H9 (cell line): ENCODE measurements at regions not wholly inside any gene's neighbourhood (a gene's known extent, or its start where the extent isn't known, plus 50 kb on each side); places are given as distances from the start of the nearest gene placed in this dataset.

Experiments
- DNase-seq: peaks from one replicate; pipeline ENCODE4 v3.0.0-alpha.2; 2017
- H2AFZ ChIP-seq: one replicate; pipeline ENCODE4 v1.6.1; 2013; ENCODE audit warnings: mild to moderate bottlenecking, low read length, control low read depth, moderate library complexity
- H2AK5ac ChIP-seq: 2 replicates; pipeline ENCODE4 v1.6.1; 2013; ENCODE audit warnings: low read length, control low read depth, mixed read lengths; ENCODE audit not compliant: insufficient read length
- H2BK120ac ChIP-seq: one replicate; pipeline ENCODE4 v1.6.1; 2013; ENCODE audit warnings: low read depth, mild to moderate bottlenecking, low read length, control low read depth, inconsistent platforms; ENCODE audit not compliant: poor library complexity, severe bottlenecking
- H2BK12ac ChIP-seq: 2 replicates; pipeline ENCODE4 v1.6.1; 2013; ENCODE audit warnings: low read length, control low read depth, mixed read lengths, low read depth; ENCODE audit not compliant: insufficient read length
- H2BK15ac ChIP-seq: 2 replicates; pipeline ENCODE4 v1.6.1; 2013; ENCODE audit warnings: low read depth, low read length, control low read depth
- H2BK20ac ChIP-seq: one replicate; pipeline ENCODE4 v1.6.1; 2013; ENCODE audit warnings: low read depth, mild to moderate bottlenecking, low read length, control low read depth, inconsistent platforms; ENCODE audit not compliant: poor library complexity, severe bottlenecking
- H2BK5ac ChIP-seq: 2 replicates; pipeline ENCODE4 v1.6.1; 2013; ENCODE audit warnings: low read length, control low read depth, mixed read lengths; ENCODE audit not compliant: insufficient read length
- H3K14ac ChIP-seq: 2 replicates; pipeline ENCODE4 v1.6.1; 2013; ENCODE audit warnings: low read length, control low read depth; ENCODE audit not compliant: insufficient read depth
- H3K18ac ChIP-seq: 2 replicates; pipeline ENCODE4 v1.6.1; 2013; ENCODE audit warnings: low read depth, mild to moderate bottlenecking, mixed read lengths, low read length, control low read depth; ENCODE audit not compliant: insufficient read length
- H3K23ac ChIP-seq: 2 replicates; pipeline ENCODE4 v1.6.1; 2013; ENCODE audit warnings: low read length, control low read depth, mixed read lengths, low read depth; ENCODE audit not compliant: insufficient read length
- H3K23me2 ChIP-seq: 2 replicates; pipeline ENCODE4 v1.6.1; 2013; ENCODE audit warnings: low read depth, mild to moderate bottlenecking, mixed read lengths, low read length, control low read depth; ENCODE audit not compliant: insufficient read length, poor library complexity, severe bottlenecking
- H3K27ac ChIP-seq: 2 replicates; pipeline ENCODE4 v1.5.1; 2013; ENCODE audit warnings: low read length, control low read depth, mixed read lengths, low read depth; ENCODE audit not compliant: insufficient read length
- H3K27me3 ChIP-seq: 2 replicates; pipeline ENCODE4 v1.6.1; 2013; ENCODE audit warnings: low read length, control low read depth, inconsistent platforms; ENCODE audit not compliant: insufficient read depth
- H3K4ac ChIP-seq: 2 replicates; pipeline ENCODE4 v1.6.1; 2013; ENCODE audit warnings: low read depth, mild to moderate bottlenecking, control low read depth, inconsistent platforms, low read length, moderate library complexity
- H3K4me1 ChIP-seq: 2 replicates; pipeline ENCODE4 v1.6.1; 2013; ENCODE audit warnings: low read length, control low read depth, inconsistent platforms; ENCODE audit not compliant: insufficient read depth
- H3K4me2 ChIP-seq: 2 replicates; pipeline ENCODE4 v1.6.1; 2013; ENCODE audit warnings: low read length, control low read depth, mixed read lengths; ENCODE audit not compliant: insufficient read length, insufficient read depth
- H3K56ac ChIP-seq: 2 replicates; pipeline ENCODE4 v1.6.1; 2013; ENCODE audit warnings: low read depth, mild to moderate bottlenecking, mixed read lengths, low read length, control low read depth; ENCODE audit not compliant: insufficient read length
- H3K79me1 ChIP-seq: 2 replicates; pipeline ENCODE4 v1.6.1; 2013; ENCODE audit warnings: low read depth, mild to moderate bottlenecking, moderate library complexity, low read length, control low read depth, inconsistent platforms; ENCODE audit not compliant: insufficient read depth, poor library complexity, severe bottlenecking
- H3K79me2 ChIP-seq: 2 replicates; pipeline ENCODE4 v1.6.1; 2013; ENCODE audit warnings: low read length, control low read depth, inconsistent platforms; ENCODE audit not compliant: insufficient read depth
- H3K9ac ChIP-seq: 2 replicates; pipeline ENCODE4 v1.6.1; 2013; ENCODE audit warnings: low read length, control low read depth, mixed read lengths; ENCODE audit not compliant: insufficient read length; ENCODE audit errors: extremely low read depth
- H3K9me3 ChIP-seq: one replicate; pipeline ENCODE4 v1.6.1; 2013; ENCODE audit warnings: low read depth, low read length, inconsistent platforms; ENCODE audit not compliant: control insufficient read depth
- H3T11ph ChIP-seq: one replicate; pipeline ENCODE4 v1.6.1; 2013; ENCODE audit warnings: mild to moderate bottlenecking, low read length, control low read depth, inconsistent platforms
- H4K20me1 ChIP-seq: one replicate; pipeline ENCODE4 v1.6.1; 2013; ENCODE audit not compliant: control insufficient read depth, insufficient read length, insufficient read depth
- H4K5ac ChIP-seq: 2 replicates; pipeline ENCODE4 v1.6.1; 2013; ENCODE audit warnings: low read depth, mild to moderate bottlenecking, mixed read lengths, low read length, control low read depth; ENCODE audit not compliant: insufficient read length
- H4K8ac ChIP-seq: replicated peaks from 2 replicates; pipeline ENCODE4 v1.6.1; 2013; ENCODE audit warnings: low read length, control low read depth, mixed read lengths, low read depth; ENCODE audit not compliant: insufficient read length
- H4K91ac ChIP-seq: 2 replicates; pipeline ENCODE4 v1.6.1; 2013; ENCODE audit warnings: low read depth, mild to moderate bottlenecking, moderate library complexity, mixed read lengths, low read length, control low read depth; ENCODE audit not compliant: insufficient read length
- H3K27ac Mint-ChIP-seq, 3 experiments: 2 replicates in 2 of 3; 3 replicates in 1 of 3; pipeline ENCODE4 v1.8.0; 2020 to 2021; ENCODE audit warnings: mixed read lengths in 3 of 3, mild to moderate bottlenecking in 1 of 3, moderate library complexity in 1 of 3
- H3K27me3 Mint-ChIP-seq: 2 replicates; pipeline ENCODE4 v1.8.0; 2021; ENCODE audit warnings: low read depth, mild to moderate bottlenecking, moderate library complexity, mixed read lengths
- H3K36me3 Mint-ChIP-seq, 3 experiments: 2 replicates in 2 of 3; 3 replicates in 1 of 3; pipeline ENCODE4 v1.8.0; 2020 to 2021; ENCODE audit warnings: low read depth in 3 of 3, mixed read lengths in 3 of 3; ENCODE audit not compliant: insufficient read depth in 1 of 3
- H3K4me1 Mint-ChIP-seq, 2 experiments: 2 replicates each; pipeline ENCODE4 v1.8.0; 2020; ENCODE audit warnings: mixed read lengths in 2 of 2
- H3K4me3 Mint-ChIP-seq, 2 experiments: 2 replicates in 1 of 2; 3 replicates in 1 of 2; pipeline ENCODE4 v1.8.0; 2020 to 2021; ENCODE audit warnings: mild to moderate bottlenecking in 2 of 2, mixed read lengths in 2 of 2, moderate library complexity in 1 of 2
- H3K9me3 Mint-ChIP-seq, 2 experiments: 2 replicates in 1 of 2; 3 replicates in 1 of 2; pipeline ENCODE4 v1.8.0; 2020; ENCODE audit warnings: mild to moderate bottlenecking in 2 of 2, mixed read lengths in 2 of 2, moderate library complexity in 1 of 2
- WGBS: extraction: QIAGEN DNeasy Blood & Tissue Kit; methylation state at CpG from one replicate; pipeline ENCODE4 v1.1.7; 2013; ENCODE audit warnings: missing lambda C conversion rate, low lambda C conversion rate, mixed read lengths; ENCODE audit not compliant: insufficient read length; ENCODE audit errors: extremely low coverage; 5-methylcytosine and 5-hydroxymethylcytosine counted together
- TF ChIP-seq, protein P1 (sequence below): fragments of 200-600 bp; sonication (generic); conservative IDR thresholded peaks from 3 replicates; pipeline ENCODE4 v1.8.0; 2021; ENCODE audit warnings: antibody characterized with exemption, mild to moderate bottlenecking

DNA sequence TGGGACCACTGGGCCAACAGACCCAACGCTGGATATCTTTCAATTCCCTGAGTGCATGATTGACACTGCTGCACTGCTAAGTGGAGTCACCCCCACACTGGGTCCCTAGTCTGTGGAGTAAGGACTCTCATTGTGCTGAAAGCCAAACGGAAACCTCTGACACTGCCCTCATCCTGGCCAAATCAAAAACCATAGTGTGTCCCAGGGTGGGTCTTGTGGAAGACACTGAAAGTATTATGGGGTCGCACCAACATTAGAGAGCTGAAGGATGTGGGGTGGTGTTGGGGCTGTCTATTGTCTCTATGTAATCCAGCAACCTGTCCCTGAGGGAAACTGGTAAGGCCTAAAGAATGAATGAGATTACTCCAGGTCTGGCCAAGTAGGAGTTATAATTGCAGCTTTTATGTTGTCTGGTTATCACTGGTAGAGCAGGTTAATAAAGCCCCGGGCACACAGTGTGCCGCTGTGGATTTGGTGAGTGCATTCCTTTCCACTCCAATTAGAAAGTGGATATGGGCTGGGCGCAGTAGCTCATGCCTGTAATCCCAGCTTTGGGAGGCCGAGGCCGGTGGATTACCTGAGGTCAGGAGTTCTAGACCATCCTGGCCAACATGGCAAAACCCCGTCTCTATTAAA lies 57.9 kb downstream of the HLA-A start:
- no peak overlapping the region for H2AFZ ChIP-seq
- Mint-ChIP-seq H3K27me3 (peaks cover 50% of the 10 kb centered on the region), H3K36me3 (no peaks in the 10 kb centered on the region)

More for the DNA sequence above, 57.9 kb downstream of the HLA-A start:
- Histone ChIP-seq H3K56ac (no peak overlapping the region), H3K9ac (no peak overlapping the region), H3K4me1 (no peaks in the 10 kb centered on the region), H3T11ph (no peak overlapping the region), H4K8ac (no peak overlapping the region), H2BK120ac (no peak overlapping the region), H2BK15ac (no peak overlapping the region), H2BK5ac (no peak overlapping the region), H3K18ac (no peak overlapping the region), H3K23me2 (no peaks in the 10 kb centered on the region), H3K4ac (no peak overlapping the region), H3K4me2 (no peak overlapping the region), H3K27me3 (peaks cover 4% of the 10 kb centered on the region; the same call in 1 of the 2 replicates), H3K79me2 (no peaks in the 10 kb centered on the region), H2BK12ac (no peak overlapping the region), H3K9me3 (no peaks in the 10 kb centered on the region), H2BK20ac (no peak overlapping the region), H4K5ac (no peak overlapping the region), H4K20me1 (no peaks in the 10 kb centered on the region), H2AK5ac (no peak overlapping the region), H3K14ac (no peak overlapping the region), H3K27ac (no peak overlapping the region), H3K23ac (no peak overlapping the region), H4K91ac (no peak overlapping the region), H3K79me1 (no peaks in the 10 kb centered on the region)
- WGBS, result no CpG with 5 or more reads among the region's 9 CpGs
- TF ChIP-seq, protein P1, sequence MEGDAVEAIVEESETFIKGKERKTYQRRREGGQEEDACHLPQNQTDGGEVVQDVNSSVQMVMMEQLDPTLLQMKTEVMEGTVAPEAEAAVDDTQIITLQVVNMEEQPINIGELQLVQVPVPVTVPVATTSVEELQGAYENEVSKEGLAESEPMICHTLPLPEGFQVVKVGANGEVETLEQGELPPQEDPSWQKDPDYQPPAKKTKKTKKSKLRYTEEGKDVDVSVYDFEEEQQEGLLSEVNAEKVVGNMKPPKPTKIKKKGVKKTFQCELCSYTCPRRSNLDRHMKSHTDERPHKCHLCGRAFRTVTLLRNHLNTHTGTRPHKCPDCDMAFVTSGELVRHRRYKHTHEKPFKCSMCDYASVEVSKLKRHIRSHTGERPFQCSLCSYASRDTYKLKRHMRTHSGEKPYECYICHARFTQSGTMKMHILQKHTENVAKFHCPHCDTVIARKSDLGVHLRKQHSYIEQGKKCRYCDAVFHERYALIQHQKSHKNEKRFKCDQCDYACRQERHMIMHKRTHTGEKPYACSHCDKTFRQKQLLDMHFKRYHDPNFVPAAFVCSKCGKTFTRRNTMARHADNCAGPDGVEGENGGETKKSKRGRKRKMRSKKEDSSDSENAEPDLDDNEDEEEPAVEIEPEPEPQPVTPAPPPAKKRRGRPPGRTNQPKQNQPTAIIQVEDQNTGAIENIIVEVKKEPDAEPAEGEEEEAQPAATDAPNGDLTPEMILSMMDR, result no peak
- Mint-ChIP-seq H3K4me3 (no peak overlapping the region), H3K9me3 (no peaks in the 10 kb centered on the region; a peak in 1 of 5 replicates), H3K27ac (no peak overlapping the region; a peak in 1 of 7 replicates), H3K4me1 (no peaks in the 10 kb centered on the region)
- no peak for DNase-seq
